Loucy (cell line): ENCODE measurements at regions not wholly inside any gene's neighbourhood (a gene's known extent, or its start where the extent isn't known, plus 50 kb on each side); places are given as distances from the start of the nearest gene placed in this dataset.

Source experiments
- CTCF ChIP-seq: fragments of 200-600 bp; sonication (generic); conservative IDR thresholded peaks from 2 replicates; pipeline ENCODE4 v1.5.1; 2014; ENCODE audit warnings: mild to moderate bottlenecking, antibody characterized with exemption, low read length
- EZH2phosphoT487 ChIP-seq: fragments of 200-600 bp; IDR thresholded peaks from 2 replicates; pipeline ENCODE4 v1.6.1; 2018; ENCODE audit warnings: antibody characterized with exemption, mild to moderate bottlenecking, moderate library complexity, borderline replicate concordance

DNA sequence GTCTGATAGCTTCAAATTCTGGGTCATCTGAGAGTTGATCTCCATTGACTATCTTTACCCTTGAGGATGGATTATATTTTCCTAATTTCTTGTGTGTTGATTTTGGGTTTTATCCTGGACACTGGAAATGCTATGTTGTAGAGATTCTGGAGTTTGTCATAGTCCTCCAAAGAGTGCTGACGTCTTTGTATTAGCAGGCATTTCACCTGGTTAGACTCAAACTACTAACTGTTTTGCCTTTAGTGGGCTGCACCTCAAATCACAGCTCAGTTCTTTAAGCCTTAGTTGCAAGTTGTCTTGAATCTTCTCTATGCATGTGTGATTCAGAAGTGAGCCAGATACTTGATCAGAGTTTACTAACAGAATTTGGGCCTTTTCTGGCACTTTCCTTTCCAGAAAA lies 264.3 kb downstream of the RPS24 start:
- no peak for TF ChIP-seq CTCF
- TF ChIP-seq EZH2phosphoT487 = no peak
